ENCODE measurements at regions not wholly inside any gene's neighbourhood (a gene's known extent, or its start where the extent isn't known, plus 50 kb on each side); places are given as distances from the start of the nearest gene placed in this dataset.
"Not testable (repeated sequence)": the region's sequence is repeated elsewhere in the genome, so short reads cannot be mapped to it uniquely, and the experiment has no call there.

DNA sequence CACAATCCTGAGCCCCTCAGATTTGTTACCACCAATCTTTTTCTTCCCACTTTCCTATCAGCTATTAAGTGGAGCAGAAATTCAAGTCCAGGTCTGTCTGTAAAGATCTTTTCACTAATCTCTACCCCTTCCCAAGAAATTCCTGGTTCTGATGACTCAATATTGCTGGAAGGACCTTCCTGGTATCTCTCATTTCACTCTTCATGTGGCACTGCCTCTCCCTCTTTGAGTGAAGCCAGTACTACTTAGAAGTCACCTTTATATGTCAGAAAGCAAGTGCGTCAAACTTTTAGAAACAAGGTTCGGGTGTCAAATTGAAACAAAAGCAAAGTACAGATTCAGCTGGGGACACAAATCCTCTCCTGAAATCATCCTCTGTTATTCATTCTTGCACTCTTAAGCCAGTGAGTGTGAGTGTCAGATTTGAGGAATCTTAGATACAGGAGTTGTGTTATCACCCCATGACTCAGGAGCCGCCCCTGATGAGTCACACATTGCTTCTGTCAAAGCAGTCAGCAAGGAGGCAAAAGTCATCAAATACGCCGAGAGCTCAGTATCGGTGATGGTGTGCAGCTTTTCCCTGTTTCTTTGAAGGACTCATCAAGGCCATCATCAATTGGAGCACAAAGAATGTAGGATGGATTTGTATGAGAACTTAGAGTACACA is 313.0 kb downstream of the CETN3 start:
- Mint-ChIP-seq H3K9me3 (no peaks in the 10 kb centered on the region), H3K27me3 (ENCODE audit: low read depth) (no peaks in the 10 kb centered on the region), H3K4me1 (ENCODE audit: low read depth) (no peaks in the 10 kb centered on the region), H3K4me3 (ENCODE audit: low read depth) (no peak overlapping the region), H3K27ac (no peak overlapping the region), H3K36me3 (ENCODE audit: low read depth) (no peaks in the 10 kb centered on the region)
- intact Hi-C loops (cut with micrococcal nuclease): no loop called here
- no peak for DNase-seq (ENCODE audit: low spot score)

DNA sequence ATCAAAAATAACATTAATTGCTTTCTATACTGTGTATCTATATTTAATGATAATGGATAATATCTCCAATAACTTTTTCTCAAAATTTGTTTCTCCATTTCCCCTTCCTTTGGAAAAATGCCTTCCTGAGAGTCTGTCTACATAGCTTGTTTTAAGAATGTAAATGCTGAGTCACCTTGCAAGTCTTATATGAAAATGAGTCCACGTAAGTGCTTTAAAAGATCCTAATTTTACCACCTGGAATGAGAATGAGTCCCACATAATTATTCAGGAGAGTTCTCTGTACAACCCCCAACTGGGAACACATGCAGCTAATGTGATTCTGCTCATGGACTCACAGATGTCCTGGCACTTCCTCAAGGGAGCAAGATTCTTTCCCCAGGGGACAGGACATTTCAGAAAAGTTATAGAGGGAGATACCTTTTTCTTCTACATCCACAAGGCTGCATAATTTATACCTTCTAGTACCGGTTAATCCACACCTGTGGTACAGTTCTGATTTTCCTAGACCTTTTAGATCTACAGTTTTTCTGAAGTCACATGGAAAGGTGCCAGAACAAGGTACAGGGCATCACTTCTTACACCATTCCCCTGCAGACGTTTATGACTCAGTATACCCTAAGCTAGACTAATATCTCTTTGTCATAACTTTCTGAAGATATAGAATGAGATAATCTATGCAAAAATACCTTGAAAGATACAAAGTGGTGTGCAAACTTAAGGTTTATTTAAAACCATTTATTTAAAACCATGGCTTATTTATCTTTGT is 314.1 kb downstream of the CETN3 start:
- Mint-ChIP-seq H3K27ac (no peak overlapping the region), H3K36me3 (ENCODE audit: low read depth) (no peaks in the 10 kb centered on the region), H3K4me3 (ENCODE audit: low read depth) (no peak overlapping the region), H3K4me1 (ENCODE audit: low read depth) (no peaks in the 10 kb centered on the region), H3K9me3 (no peaks in the 10 kb centered on the region), H3K27me3 (ENCODE audit: low read depth) (no peaks in the 10 kb centered on the region)
- intact Hi-C loops (cut with micrococcal nuclease): no loop called here
- no peak for DNase-seq (ENCODE audit: low spot score)

DNA sequence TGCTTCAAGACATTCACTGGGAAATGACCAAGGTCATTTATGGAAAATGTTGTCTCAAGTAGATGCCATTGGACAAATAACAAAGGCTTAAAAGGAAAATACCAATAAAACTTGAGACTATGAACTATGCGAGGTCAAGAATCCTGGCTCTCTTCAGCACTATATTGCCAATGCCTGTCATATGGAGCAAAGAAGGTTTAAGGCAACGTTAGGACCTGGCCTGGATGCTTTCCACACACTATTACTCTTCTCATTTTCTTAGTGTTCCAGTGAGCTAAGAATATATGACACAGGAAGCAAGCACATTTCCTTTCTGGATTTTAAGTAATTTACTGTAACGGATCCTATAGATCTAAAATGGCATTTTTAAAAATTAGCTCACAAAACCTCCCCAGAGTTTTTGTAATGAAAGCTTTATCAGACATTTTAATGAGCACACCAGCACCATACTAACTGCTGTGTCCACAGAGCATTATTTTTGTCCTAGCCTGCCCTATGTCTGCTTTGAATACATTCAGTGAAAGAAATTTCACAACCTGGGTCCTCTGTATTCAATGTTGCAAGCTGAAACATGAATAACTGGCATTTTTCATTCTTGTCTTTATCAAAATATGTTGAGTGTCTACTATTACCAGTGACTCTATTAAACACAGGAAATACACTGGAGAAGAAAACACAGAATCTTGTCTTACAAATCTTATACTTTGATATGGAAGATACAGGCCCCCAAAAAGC is 315.6 kb downstream of the CETN3 start:
- intact Hi-C loops (cut with micrococcal nuclease): no loop called here
- no peak overlapping the region for H3K27ac Mint-ChIP-seq
- no peak overlapping the region for H3K4me3 Mint-ChIP-seq (ENCODE audit: low read depth)
- H3K4me1 Mint-ChIP-seq (ENCODE audit: low read depth): no peaks in the 10 kb centered on the region
- H3K9me3 Mint-ChIP-seq: peaks cover 2% of the 10 kb centered on the region
- no peaks in the 10 kb centered on the region for H3K27me3 Mint-ChIP-seq (ENCODE audit: low read depth)
- H3K36me3 Mint-ChIP-seq (ENCODE audit: low read depth): no peaks in the 10 kb centered on the region
- DNase-seq (ENCODE audit: low spot score): no peak

DNA sequence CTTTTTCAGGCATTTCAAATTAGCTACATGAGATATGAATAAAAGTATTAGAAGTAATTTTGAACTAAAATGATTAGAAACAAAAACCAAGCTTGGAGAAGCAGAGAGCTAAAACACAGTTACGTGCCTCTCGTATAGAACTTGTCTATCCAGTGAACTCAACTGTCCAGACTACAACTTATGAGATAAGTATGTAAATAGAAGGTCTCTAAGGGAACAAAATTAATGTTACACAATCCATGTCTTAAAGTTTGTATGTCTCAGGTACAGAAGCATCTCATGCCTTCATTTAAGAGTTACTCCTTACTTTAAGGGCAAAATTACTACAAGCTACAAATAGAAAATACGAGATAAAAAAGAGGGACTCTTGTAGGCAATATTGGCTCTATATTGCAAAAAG is 316.8 kb downstream of the CETN3 start:
- Mint-ChIP-seq H3K27ac (no peak overlapping the region), H3K36me3 (ENCODE audit: low read depth) (no peaks in the 10 kb centered on the region), H3K27me3 (ENCODE audit: low read depth) (no peaks in the 10 kb centered on the region)

DNA sequence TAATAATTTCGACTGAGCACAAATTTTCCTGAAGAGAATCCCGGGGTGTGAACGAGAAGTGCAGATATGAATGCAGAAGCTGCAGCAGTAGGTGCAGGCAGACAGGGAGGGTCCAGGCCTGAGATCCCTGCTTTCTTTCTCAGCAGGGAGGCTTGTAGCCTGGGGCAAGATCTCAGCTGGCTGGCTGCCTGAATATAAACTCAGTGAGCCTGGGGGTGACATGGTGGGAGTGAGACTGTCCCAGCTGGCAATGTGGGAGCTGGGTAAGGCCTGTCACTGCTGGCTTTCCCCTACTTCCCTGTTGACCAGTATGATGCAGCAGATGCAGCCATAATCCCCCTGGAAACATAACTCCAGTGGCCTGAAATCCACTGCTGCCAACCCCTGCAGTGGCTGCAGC is 325.2 kb downstream of the CETN3 start:
- H3K27me3 Mint-ChIP-seq (ENCODE audit: low read depth): no peaks in the 10 kb centered on the region

More for the DNA sequence above, 316.8 kb downstream of the CETN3 start:
- intact Hi-C loops (cut with micrococcal nuclease): no loop called here
- no peak for DNase-seq (ENCODE audit: low spot score)
- Mint-ChIP-seq H3K4me3 (ENCODE audit: low read depth) (no peak overlapping the region), H3K9me3 (peaks cover 11% of the 10 kb centered on the region), H3K4me1 (ENCODE audit: low read depth) (no peaks in the 10 kb centered on the region)

DNA sequence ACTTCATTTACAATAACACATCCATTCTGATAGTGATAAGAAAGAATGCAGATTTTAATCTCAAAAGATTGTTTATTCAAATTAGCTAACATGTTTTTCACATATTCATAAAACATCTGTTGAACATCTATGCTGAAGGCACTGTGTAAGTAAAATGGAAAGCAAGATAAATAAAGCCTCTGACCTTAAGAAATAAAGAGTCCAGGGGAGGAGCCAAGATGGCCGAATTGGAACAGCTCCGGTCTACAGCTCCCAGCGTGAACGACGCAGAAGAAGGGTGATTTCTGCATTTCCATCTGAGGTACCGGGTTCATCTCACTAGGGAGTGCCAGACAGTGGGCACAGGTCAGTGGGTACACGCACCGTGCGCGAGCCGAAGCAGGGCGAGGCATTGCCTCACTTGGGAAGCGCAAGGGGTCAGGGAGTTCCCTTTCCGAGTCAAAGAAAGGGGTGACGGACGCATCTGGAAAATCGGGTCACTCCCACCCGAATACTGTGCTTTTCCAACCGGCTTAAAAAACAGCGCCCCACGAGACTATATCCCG is 336.5 kb downstream of the CETN3 start:
- H3K36me3 Mint-ChIP-seq (ENCODE audit: low read depth); H3K4me3 Mint-ChIP-seq (ENCODE audit: low read depth); intact Hi-C loops (cut with micrococcal nuclease); H3K9me3 Mint-ChIP-seq; H3K27me3 Mint-ChIP-seq (ENCODE audit: low read depth); H3K4me1 Mint-ChIP-seq (ENCODE audit: low read depth); DNase-seq (ENCODE audit: low spot score); H3K27ac Mint-ChIP-seq: not testable (repeated sequence)

More for the DNA sequence above, 325.2 kb downstream of the CETN3 start:
- H3K36me3 Mint-ChIP-seq (ENCODE audit: low read depth): no peaks in the 10 kb centered on the region
- H3K9me3 Mint-ChIP-seq: peaks cover 43% of the 10 kb centered on the region
- intact Hi-C loops (cut with micrococcal nuclease): no loop called here
- H3K4me1 Mint-ChIP-seq (ENCODE audit: low read depth): no peaks in the 10 kb centered on the region
- H3K4me3 Mint-ChIP-seq (ENCODE audit: low read depth): no peak overlapping the region
- DNase-seq (ENCODE audit: low spot score): no peak
- no peak overlapping the region for H3K27ac Mint-ChIP-seq

DNA sequence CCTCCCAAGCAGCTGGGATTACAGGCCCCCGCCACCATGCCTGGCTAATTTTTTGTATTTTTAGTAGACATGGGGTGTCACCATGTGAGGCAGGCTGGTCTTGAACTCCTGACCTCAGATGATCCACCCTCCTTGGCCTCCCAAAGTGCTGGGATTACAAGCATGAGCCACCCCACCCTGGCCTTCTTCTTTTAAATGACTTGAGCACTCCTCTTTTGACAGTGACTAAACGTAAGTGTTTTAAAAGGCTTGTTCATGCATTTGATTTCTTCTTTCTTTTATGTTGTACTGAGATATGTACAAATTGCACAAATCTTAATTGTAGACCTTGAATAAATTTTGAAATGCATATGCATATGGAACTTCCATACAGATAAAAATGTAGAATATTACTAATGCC is 337.9 kb downstream of the CETN3 start:
- no peak overlapping the region for H3K27ac Mint-ChIP-seq
- no peak overlapping the region for H3K4me3 Mint-ChIP-seq (ENCODE audit: low read depth)
- no peak for DNase-seq (ENCODE audit: low spot score)
- intact Hi-C loops (cut with micrococcal nuclease): no loop called here
- H3K36me3 Mint-ChIP-seq (ENCODE audit: low read depth): no peaks in the 10 kb centered on the region
- H3K4me1 Mint-ChIP-seq (ENCODE audit: low read depth): no peaks in the 10 kb centered on the region
- H3K9me3 Mint-ChIP-seq: peaks cover 9% of the 10 kb centered on the region
- H3K27me3 Mint-ChIP-seq (ENCODE audit: low read depth): no peaks in the 10 kb centered on the region

DNA sequence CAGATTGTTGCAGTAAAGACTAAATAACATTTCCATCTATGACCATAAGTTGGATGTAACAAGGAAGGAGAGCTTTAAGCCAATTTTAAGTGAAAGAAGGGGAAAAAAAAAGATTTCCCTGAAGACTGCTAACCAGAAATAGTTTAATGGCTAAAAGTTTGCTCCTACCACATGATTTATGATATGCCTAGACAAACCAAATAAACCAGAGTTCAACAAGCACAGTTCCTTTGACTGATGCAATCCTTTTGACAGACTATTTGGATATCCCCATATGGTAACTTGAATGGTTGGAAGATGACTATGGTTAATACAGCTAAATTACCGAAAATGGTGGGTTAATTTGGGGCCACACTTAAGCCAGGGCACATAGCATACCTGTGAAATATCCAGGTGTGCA is 338.5 kb downstream of the CETN3 start:
- Mint-ChIP-seq H3K4me1 (ENCODE audit: low read depth) (no peaks in the 10 kb centered on the region), H3K9me3 (peaks cover 9% of the 10 kb centered on the region), H3K27me3 (ENCODE audit: low read depth) (no peaks in the 10 kb centered on the region), H3K27ac (no peak overlapping the region), H3K4me3 (ENCODE audit: low read depth) (no peak overlapping the region), H3K36me3 (ENCODE audit: low read depth) (no peaks in the 10 kb centered on the region)
- DNase-seq (ENCODE audit: low spot score): no peak
- intact Hi-C loops (cut with micrococcal nuclease): no loop called here

DNA sequence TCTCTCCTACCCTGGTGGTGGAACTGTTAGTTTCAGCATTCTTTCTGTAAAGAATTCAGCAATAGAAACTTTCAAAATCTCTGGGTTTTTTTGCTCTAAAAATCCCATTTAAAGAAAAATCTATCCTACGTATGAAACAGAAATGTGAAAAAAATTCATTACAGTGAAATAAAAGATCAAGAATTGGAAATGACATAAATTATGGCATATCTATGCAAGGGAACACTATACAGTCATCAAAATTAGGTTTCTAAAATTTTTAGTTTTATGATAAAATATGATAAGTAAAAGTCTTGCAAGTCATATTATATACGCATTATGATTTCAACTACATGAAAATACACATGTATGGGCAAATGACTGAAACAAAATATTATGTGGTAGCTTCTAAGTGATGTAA is 342.6 kb downstream of the CETN3 start:
- H3K36me3 Mint-ChIP-seq (ENCODE audit: low read depth): no peaks in the 10 kb centered on the region
- H3K27me3 Mint-ChIP-seq (ENCODE audit: low read depth): no peaks in the 10 kb centered on the region
- no peaks in the 10 kb centered on the region for H3K4me1 Mint-ChIP-seq (ENCODE audit: low read depth)
- intact Hi-C loops (cut with micrococcal nuclease): no loop called here
- no peak for DNase-seq (ENCODE audit: low spot score)
- H3K4me3 Mint-ChIP-seq (ENCODE audit: low read depth): no peak overlapping the region
- peaks cover 5% of the 10 kb centered on the region for H3K9me3 Mint-ChIP-seq
- H3K27ac Mint-ChIP-seq: no peak overlapping the region

DNA sequence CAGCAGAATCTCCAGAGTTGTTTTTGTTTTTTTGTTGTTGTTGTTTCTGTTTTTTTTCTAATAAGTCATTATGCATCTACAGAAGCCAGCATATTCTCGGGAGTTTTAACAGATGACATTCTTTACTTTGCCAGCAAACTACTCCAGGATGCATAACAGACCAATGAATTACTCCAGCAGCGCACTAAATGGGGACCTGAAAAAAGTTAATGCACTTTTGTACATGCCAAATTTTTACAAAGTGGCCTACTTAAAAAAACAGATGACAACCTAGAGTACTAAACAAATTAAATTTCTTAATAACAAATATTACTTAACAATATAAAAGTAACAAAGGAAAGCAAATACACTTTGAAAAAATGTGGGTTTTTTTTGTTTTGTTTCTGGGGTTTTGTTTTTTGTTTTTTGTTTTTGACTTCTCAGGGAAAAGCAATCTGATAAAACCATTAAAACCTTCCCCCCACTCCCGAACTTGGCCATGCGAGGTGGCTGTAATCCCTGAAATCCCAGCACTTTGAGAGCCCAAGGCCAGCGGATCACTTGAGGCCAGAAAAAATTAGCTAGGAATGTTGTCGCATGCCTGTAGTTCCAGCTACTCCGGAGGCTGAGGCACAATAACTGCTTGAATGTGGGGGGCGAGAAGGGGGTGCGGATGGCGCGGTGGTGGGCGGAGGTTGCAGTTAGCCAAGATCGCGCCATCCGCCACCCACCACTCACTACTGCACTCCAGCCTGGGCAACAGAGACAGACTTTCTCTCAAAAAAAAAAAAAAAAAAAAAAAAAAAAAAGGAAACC is 352.4 kb downstream of the CETN3 start:
- Mint-ChIP-seq H3K36me3 (ENCODE audit: low read depth) (no peaks in the 10 kb centered on the region), H3K4me3 (ENCODE audit: low read depth) (no peak overlapping the region), H3K27ac (no peak overlapping the region), H3K9me3 (peaks cover 8% of the 10 kb centered on the region), H3K27me3 (ENCODE audit: low read depth) (no peaks in the 10 kb centered on the region), H3K4me1 (ENCODE audit: low read depth) (no peaks in the 10 kb centered on the region)
- no peak for DNase-seq (ENCODE audit: low spot score)
- intact Hi-C loops (cut with micrococcal nuclease): no loop called here

DNA sequence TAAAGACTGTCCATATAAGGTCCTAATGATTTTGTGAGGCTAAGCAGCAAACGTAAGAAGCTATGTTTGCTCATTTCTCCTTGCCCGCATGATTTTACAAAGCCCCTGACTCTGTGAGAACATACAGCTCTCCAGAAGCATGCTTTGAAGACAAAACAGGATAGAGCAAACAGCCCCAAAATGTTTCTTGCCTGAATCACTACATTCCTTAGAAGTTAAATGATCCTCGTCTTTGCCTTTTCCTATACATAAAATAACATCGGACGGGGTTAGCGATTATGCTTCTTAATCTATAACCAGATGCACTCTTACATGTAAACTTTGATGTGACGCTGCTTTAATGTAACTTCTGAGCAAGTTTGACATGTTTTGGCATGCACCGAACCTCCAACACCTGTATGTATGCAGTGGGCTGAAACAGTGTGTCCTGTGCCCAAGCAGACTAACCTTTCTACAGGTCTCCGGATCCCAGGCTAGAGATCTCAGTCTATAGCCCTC is 353.7 kb downstream of the CETN3 start:
- no peak for DNase-seq (ENCODE audit: low spot score)
- Mint-ChIP-seq H3K4me1 (ENCODE audit: low read depth) (no peaks in the 10 kb centered on the region), H3K27me3 (ENCODE audit: low read depth) (no peaks in the 10 kb centered on the region), H3K4me3 (ENCODE audit: low read depth) (no peak overlapping the region), H3K9me3 (peaks cover 3% of the 10 kb centered on the region), H3K36me3 (ENCODE audit: low read depth) (no peaks in the 10 kb centered on the region), H3K27ac (no peak overlapping the region)
- intact Hi-C loops (cut with micrococcal nuclease): no loop called here

DNA sequence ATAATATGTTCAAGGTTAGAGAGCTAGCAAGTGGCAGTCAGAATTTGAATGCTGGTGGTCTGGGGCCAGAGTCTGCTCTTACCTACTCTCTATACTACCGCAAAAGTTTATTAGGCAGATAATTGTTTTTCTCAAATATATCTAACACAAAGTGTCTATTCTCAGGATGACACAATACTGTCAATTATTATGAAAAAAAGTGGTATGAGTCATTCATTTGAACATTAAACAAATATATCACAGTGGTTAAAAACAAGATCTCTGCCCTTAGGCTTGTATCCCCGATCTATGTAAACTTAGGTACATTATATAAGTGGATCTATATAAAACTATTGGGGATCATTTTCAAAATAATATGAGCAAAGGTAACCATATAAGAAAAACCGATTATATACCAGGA is 354.9 kb downstream of the CETN3 start:
- Mint-ChIP-seq H3K4me3 (ENCODE audit: low read depth) (no peak overlapping the region), H3K36me3 (ENCODE audit: low read depth) (no peaks in the 10 kb centered on the region), H3K9me3 (no peaks in the 10 kb centered on the region), H3K4me1 (ENCODE audit: low read depth) (no peaks in the 10 kb centered on the region), H3K27ac (no peak overlapping the region), H3K27me3 (ENCODE audit: low read depth) (no peaks in the 10 kb centered on the region)
- no peak for DNase-seq (ENCODE audit: low spot score)
- intact Hi-C loops (cut with micrococcal nuclease): no loop called here

All from activated T-helper 2 cell treated with anti-CD3 and anti-CD28 coated beads, Interferon-gamma antibody, Interleukin-2, Interleukin-4, amounts not matched to agents 10 μg/mL and 5 μg/mL and 100 μg/mL, durations not matched to agents 14 hours and 24 hours and 36 hours (primary cell).